NCI-H82 (cell line): ENCODE measurements at regions not wholly inside any gene's neighbourhood (a gene's known extent, or its start where the extent isn't known, plus 50 kb on each side); places are given as distances from the start of the nearest gene placed in this dataset.
A peak's percentile ranks its signal among the peaks of the same experiment; 100 is the strongest.
"Not testable (repeated sequence)": the region's sequence is repeated elsewhere in the genome, so short reads cannot be mapped to it uniquely, and the experiment has no call there.

Experiments
- DNase-seq: peaks from one replicate; lab custom pipeline; 2025; lab: John Stamatoyannopoulos, UW

DNA sequence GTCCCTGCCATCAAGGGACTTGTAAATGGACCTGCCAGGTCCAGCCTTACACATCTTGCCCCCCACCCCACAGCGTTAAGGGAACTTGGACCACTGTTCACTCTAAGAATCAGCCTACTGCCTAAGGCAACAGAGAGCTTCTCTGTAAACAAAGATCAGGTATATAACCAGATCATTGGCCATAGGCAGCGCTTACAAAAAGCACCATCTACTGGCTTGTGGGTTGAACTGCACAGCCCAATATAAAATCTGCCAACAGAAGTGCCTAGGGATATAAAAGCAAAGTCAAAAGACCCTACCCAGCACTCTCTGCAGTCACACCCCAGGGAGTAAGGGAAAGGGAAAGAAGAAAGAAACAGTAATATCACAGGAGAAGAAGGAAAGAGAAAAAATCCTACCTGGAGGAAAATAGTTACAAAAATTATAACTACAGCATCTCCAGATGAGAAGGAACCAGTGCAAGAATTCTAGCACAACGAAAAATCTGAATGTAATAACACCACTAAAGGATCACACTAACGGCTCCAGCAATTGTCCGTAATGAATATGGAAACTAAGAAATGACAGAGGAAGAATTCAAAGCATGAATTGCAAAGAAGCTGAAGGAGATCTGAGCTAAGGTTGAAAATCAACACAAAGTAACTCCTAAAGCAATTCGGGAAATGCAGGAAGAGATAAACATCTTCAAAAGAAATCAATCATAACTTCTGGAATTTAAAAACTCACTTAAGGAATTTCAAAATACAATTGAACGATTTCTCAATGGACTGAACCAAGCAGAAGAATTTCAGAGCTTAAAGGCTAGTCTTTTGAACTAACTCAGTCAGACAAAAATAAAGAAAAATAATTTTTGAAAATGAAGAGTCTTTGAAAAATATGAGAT lies 95.2 kb upstream of the PCED1B start:
- peak; percentile 82 for DNase-seq

DNA sequence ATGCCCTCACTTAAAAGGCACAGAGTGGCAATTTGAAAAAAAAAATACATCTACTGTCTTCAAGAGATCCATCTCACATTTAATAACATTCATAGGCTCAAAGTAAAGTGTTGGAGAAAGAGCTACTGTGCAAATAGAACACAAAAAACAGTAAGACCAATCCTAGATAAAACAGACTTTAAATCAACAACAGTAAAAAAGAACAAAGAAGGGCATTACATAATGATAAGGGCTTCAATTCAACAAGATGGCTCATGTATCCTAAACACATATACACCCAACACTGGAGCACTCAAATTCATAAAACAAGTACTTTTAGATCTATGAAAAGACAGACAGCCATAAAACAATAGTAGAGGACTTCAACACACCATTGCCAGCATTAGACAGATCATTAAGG lies 93.6 kb upstream of the PCED1B start:
- no peak for DNase-seq

DNA sequence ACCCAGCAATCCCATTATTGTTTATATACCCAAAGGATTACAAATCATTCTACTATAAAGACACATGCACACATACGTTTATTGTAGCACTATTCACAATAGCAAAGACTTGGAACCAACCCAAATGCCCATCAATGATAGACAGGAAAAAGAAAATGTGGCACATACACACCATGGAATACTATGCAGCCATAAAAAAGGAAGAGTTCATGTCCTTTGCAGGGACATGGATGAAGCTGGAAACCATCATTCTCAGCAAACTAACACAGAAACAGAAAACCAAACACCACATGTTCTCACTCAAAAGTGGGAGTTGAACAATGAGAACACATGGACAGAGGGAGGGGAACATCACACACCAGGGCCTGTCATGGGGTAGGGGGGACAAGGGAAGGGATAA lies 91.3 kb upstream of the PCED1B start:
- DNase-seq: not testable (repeated sequence)

DNA sequence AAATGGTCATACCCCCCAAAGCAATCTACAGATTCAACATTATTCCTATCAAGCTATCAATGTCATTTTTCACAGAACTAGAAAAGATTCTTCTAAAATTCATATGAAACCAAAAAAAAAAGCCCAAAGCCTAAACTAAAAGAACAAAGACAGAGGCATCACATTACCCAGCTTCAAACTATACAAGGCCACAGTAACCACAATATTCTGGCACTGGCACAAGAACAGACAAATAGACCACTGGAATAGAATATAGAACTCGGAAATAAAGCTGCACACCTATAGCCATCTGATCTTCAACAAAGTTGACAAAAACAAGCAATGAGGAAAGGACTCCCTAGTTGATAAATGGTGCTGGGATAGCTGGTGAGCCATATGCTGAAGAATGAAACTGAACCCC lies 89.2 kb upstream of the PCED1B start:
- DNase-seq: no peak

DNA sequence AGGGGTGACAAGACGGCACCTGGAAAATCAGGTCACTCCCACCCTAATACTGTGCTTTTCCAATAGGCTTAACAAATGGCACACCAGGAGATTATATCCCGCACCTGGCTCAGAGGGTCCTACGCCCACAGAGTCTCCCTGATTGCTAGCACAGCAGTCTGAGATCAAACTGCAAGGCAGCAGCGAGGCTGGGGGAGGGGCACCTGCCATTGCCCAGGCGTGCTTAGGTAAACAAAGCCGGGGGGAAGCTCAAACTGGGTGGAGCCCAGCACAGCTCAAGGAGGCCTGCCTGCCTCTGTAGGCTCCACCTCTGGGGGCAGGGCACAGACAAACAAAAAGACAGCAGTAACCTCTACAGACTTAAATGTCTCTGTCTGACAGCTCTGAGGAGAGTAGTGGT lies 87.4 kb upstream of the PCED1B start:
- not testable (repeated sequence) for DNase-seq

GRCh38 chr12:46998811-46999368 lies 80.5 kb upstream of the PCED1B start:
- DNase-seq: no peak

DNA sequence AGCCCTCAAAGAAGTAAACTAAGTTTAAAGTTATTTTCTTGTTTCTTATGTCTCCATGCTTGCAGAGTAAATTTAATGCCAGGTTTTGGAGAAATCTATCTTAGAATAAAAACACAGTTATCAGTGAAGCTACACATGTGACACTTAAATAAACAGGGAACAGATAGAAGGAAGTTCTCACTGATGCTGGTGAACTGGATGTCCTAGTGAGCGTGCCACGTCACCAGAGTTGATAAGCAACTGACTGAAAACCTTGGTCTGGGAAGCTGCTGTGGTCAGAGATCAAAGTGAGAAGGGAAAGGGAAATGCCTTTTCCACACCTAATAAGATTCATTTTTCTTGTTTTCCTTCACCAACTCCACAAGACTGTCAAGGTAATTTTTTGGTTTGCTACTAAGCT lies 74.8 kb upstream of the PCED1B start:
- DNase-seq: no peak

DNA sequence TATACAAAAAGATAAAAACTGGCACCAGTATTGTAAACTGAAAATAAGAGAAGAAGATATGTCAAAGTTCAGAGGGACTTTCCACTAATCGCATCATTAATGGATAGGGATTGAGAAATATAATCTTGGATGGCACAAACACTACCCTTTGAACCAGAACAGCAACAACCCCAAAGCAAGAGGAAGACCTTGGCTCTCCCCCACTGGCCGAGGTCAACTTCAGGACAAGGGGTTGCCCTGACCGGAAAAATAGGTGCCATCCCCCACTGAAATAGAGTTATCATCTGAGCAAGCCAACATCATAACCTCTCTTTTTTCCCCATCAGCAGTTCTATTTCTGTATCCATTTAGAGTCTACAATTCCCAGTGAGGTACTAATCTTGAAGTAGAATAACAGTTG lies 72.4 kb upstream of the PCED1B start:
- DNase-seq: no peak

GRCh38 chr12:47012552-47012951 lies 66.9 kb upstream of the PCED1B start:
- peak; percentile 14 for DNase-seq

DNA sequence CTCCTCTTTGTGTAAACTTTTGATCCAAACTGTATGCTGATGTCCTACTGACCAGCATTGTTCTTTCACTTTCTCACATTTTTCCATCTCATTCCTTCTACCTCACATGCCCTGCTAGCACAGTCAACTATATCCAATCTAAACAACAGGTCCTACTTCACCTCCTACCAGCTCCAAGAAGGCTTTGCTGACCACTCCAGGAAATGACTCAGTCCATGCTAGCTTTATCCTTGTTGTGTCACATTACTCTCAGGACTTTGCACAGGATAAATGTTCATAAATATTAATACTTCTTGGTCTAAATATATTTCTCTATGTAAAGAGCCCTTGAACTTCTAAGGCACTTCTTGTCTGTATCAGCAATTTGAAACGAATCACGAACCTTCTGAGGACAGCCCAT lies 64.9 kb upstream of the PCED1B start:
- no peak for DNase-seq

- no peak for DNase-seq
Measured at GRCh38 chr12:47015381-47015780, 64.0 kb upstream of the PCED1B start.

- no peak for DNase-seq
Measured at GRCh38 chr12:47017041-47017713, 62.2 kb upstream of the PCED1B start.

DNA sequence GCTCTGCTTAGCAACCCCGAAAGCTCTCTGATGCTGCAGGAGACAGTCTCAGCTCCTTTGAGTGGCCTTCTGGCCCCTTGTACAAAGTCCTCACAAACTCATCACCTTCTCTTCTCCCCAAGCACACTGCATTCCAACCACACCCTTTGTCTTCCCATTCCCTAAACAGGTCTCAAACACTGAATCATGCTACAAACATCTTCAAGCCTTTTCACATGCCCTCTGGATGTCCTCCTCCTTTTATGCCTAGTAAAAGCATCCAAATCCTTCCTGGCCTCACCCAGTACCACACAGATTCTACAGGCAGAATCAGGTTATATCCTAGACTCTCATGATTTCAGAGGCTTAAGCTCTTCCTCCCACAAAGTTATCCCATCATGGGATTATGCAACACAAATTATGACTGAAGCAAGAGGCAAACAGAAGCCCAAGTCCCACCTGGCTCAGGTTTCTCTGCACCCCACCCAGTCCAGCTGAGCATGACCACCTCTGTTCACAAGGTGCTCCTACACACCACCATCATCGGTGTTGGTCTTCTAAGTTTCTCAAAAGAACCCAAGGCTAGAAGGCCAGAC lies 61.4 kb upstream of the PCED1B start:
- DNase-seq: no peak

- DNase-seq: no peak
Measured at GRCh38 chr12:47020211-47020821, 59.1 kb upstream of the PCED1B start.

DNA sequence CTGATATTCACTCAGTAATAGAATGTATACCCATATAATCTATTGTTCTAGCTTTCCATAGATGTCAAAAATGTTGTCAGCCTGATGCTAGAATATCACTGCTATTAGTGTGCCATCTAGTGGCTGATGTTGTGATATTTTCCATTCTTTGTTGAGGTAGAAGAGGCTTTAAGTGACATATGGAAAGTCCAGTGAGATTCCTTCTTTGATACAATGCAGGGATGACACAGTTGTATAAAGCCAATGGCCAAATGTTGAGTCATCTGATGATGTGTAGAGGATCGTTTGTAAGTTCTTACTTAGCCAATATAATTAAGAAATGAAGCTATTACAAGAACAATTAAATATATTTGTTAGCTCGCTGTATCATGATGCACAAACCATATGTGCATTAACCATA lies 58.1 kb upstream of the PCED1B start:
- DNase-seq: peak; percentile 85

DNA sequence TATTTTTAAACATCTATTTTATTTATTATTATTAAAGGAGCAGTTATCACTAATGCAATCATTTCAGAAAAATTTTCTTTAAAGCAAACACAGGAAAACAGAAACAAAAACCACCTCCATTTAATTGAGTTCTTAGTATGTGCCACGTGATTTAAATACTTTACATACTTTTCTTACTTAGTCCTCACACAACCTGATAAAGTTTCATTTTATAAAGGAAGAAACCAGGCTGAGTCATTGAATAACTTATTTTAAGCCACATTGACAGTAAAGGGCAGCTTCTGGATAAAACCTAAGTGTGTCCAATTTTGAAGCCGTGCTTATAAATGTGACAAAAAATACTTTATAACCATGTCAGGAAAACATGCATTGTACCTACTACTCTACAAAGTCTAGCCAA lies 57.1 kb upstream of the PCED1B start:
- DNase-seq: no peak

- no peak for DNase-seq
Measured at GRCh38 chr12:47023311-47023710, 56.1 kb upstream of the PCED1B start.

DNA sequence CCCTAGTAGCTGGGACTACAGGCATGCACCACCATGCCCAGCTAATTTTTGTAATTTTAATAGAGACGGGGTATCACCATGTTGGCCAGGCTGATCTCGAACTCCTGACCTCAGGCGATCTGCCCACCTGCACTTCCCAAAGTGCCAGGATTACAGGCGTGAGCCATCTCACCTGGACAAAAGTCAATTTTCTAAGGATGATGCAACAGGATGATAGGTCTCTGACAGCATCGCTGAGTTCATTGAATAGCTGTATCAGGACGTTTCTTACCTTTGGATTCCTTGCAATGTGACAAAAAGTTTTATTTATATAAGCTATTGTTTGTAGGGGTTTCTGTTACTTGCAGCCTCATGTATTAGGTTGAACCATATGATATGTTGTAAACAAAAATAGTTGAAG lies 55.5 kb upstream of the PCED1B start:
- DNase-seq: no peak

GRCh38 chr12:47024463-47024862 lies 55.0 kb upstream of the PCED1B start:
- DNase-seq: no peak

GRCh38 chr12:47025349-47025748 lies 54.1 kb upstream of the PCED1B start:
- DNase-seq: no peak

GRCh38 chr12:47025798-47026197 lies 53.6 kb upstream of the PCED1B start:
- DNase-seq: no peak

GRCh38 chr12:47026291-47026690 lies 53.1 kb upstream of the PCED1B start:
- no peak for DNase-seq
